Panc1 (cell line): ENCODE measurements at regions not wholly inside any gene's neighbourhood (a gene's known extent, or its start where the extent isn't known, plus 50 kb on each side); places are given as distances from the start of the nearest gene placed in this dataset.

Experiments
- ATAC-seq: fragments of 200-7000 bp; cut with Tn5 transposase; 2 replicates; pipeline ENCODE4 v1.9.1; 2020; ENCODE audit warnings: mild to moderate bottlenecking, moderate library complexity
- BruUV-seq: library from RNA; stranded (reverse); fragments of 400-500 nt; replicated peaks from 2 replicates; lab custom pipeline; 2021; lab: Mats Ljungman, UMichigan
- CTCF ChIA-PET: fragments of 300-600 bp; sonication (Branson Sonifier 250); formaldehyde crosslinking; loops from one replicate; lab custom pipeline; 2022; ENCODE audit warnings: antibody characterized with exemption; lab: Charles Lee
- POLR2A ChIA-PET: fragments of 300-600 bp; sonication (Branson Sonifier 250); formaldehyde crosslinking; loops from one replicate; lab custom pipeline; 2022; ENCODE audit warnings: antibody characterized with exemption; lab: Charles Lee
- DNase-seq: peaks from one replicate; pipeline ENCODE4 v3.0.0-alpha.2; 2010; ENCODE audit warnings: low read depth, low spot score
- H3K27ac ChIP-seq: 2 replicates; pipeline ENCODE4 v1.5.1; 2011; ENCODE audit warnings: mild to moderate bottlenecking, low read length, inconsistent platforms
- H3K27me3 ChIP-seq: fragments of 200-500 bp; sonication (Bioruptor generic); 2 replicates; pipeline ENCODE4 v1.6.0; 2014; ENCODE audit warnings: low read length, inconsistent platforms; ENCODE audit not compliant: control insufficient read depth, insufficient read depth
- H3K36me3 ChIP-seq: fragments of 200-500 bp; sonication (Bioruptor generic); 2 replicates; pipeline ENCODE4 v1.5.1; 2014; ENCODE audit warnings: inconsistent platforms, mild to moderate bottlenecking, low read length, moderate library complexity; ENCODE audit not compliant: control insufficient read depth, insufficient read depth
- H3K4me1 ChIP-seq: 2 replicates; pipeline ENCODE4 v1.5.1; 2011; ENCODE audit warnings: inconsistent platforms, mild to moderate bottlenecking, low read length, moderate library complexity; ENCODE audit not compliant: control insufficient read depth, insufficient read depth
- H3K4me3 ChIP-seq, 2 experiments: 2 replicates each; pipeline ENCODE4 v1.5.1; 2011 to 2012; ENCODE audit warnings: low read depth in 2 of 2, low read length in 2 of 2, mild to moderate bottlenecking in 2 of 2, inconsistent platforms in 1 of 2, moderate library complexity in 1 of 2
- H3K9me3 ChIP-seq: fragments of 200-500 bp; sonication (Bioruptor generic); 2 replicates; pipeline ENCODE4 v1.5.1; 2014; ENCODE audit warnings: low read depth, mild to moderate bottlenecking, inconsistent platforms, low read length, moderate library complexity; ENCODE audit not compliant: control insufficient read depth, insufficient read depth
- CTCF ChIP-seq: fragments of 450-650 bp; IDR thresholded peaks from 2 replicates; pipeline ENCODE4 v1.5.1; 2017; ENCODE audit warnings: mild to moderate bottlenecking
- POLR2AphosphoS5 ChIP-seq: IDR thresholded peaks from 2 replicates; pipeline ENCODE4 v1.6.1; 2012; ENCODE audit warnings: mild to moderate bottlenecking, low read depth, low read length, moderate library complexity
- REST ChIP-seq, 2 experiments: IDR thresholded peaks; 2 replicates each; pipeline ENCODE4 v1.6.1; 2011 to 2012; ENCODE audit warnings: low read depth in 2 of 2, control low read depth in 1 of 2, low read length in 1 of 2, mild to moderate bottlenecking in 1 of 2, moderate library complexity in 1 of 2; ENCODE audit not compliant: insufficient read depth in 1 of 2
- SIN3A ChIP-seq: IDR thresholded peaks from 2 replicates; pipeline ENCODE4 v1.6.1; 2012; ENCODE audit warnings: low read depth, mild to moderate bottlenecking, low read length, moderate library complexity, borderline replicate concordance; ENCODE audit not compliant: insufficient read depth
- TCF7L2 ChIP-seq: IDR thresholded peaks from 2 replicates; pipeline ENCODE4 v1.6.1; 2011; ENCODE audit warnings: mild to moderate bottlenecking, low read depth, low read length, inconsistent platforms
- in situ Hi-C: cut with HindIII; loops from 2 replicates; pipeline ENCODE4 v1.10.0; 2016; ENCODE audit warnings: low sequenced_read_pairs, low pct_unique_long_range_greater_than_20kb
- intact Hi-C: fragments of 100-400 bp; cut with micrococcal nuclease; formaldehyde crosslinking; loops from one replicate; pipeline ENCODE4 v1.10.0; 2022; ENCODE audit not compliant: unreplicated experiment

- in situ Hi-C loops = no loop called here
- Histone ChIP-seq H3K27me3 (no peaks in the 10 kb centered on the region), H3K9me3 (no peaks in the 10 kb centered on the region), H3K36me3 (no peaks in the 10 kb centered on the region), H3K27ac (no peak overlapping the region), H3K4me1 (no peaks in the 10 kb centered on the region), H3K4me3 (no peak overlapping the region)
- POLR2A ChIA-PET = no interaction called here
- BruUV-seq = no TSS peak
- no peak for DNase-seq
- no peak for ATAC-seq
- TF ChIP-seq POLR2AphosphoS5 = no peak
- TF ChIP-seq SIN3A = no peak
- no peak for TF ChIP-seq TCF7L2
- TF ChIP-seq REST (IDR thresholded peaks at IDR 0.05; ENCODE audit: insufficient read depth in 1 of 2, low read depth in 2 of 2, low read length in 1 of 2) = no peak
- TF ChIP-seq CTCF = no peak
- intact Hi-C loops = no loop called here
- CTCF ChIA-PET = no interaction called here
Measured at GRCh38 chr18:64714086-64714485, 565.2 kb upstream of the LINC00305 start.

GRCh38 chr18:64713284-64713683, 564.4 kb upstream of the LINC00305 start:
- no peak for ATAC-seq
- POLR2A ChIA-PET = no interaction called here
- intact Hi-C loops (no loop called here), in situ Hi-C loops (no loop called here)
- no peak for DNase-seq
- Histone ChIP-seq H3K9me3 (no peaks in the 10 kb centered on the region), H3K4me1 (no peaks in the 10 kb centered on the region), H3K27me3 (no peaks in the 10 kb centered on the region), H3K36me3 (no peaks in the 10 kb centered on the region), H3K4me3 (no peak overlapping the region), H3K27ac (no peak overlapping the region)
- CTCF ChIA-PET = no interaction called here
- no peak for TF ChIP-seq CTCF
- TF ChIP-seq REST (IDR thresholded peaks at IDR 0.05; ENCODE audit: insufficient read depth in 1 of 2, low read depth in 2 of 2, low read length in 1 of 2) = no peak
- TF ChIP-seq TCF7L2 = no peak
- no TSS peak for BruUV-seq
